SK-N-MC (cell line): ENCODE measurements at regions not wholly inside any gene's neighbourhood (a gene's known extent, or its start where the extent isn't known, plus 50 kb on each side); places are given as distances from the start of the nearest gene placed in this dataset.
"Not testable (repeated sequence)": the region's sequence is repeated elsewhere in the genome, so short reads cannot be mapped to it uniquely, and the experiment has no call there.

Experiments used
- EZH2 ChIP-seq: fragments of 200-600 bp; sonication (generic); IDR thresholded peaks from one replicate; pipeline ENCODE4 v1.6.1; 2017; ENCODE audit warnings: antibody characterized with exemption
- POLR2AphosphoS5 ChIP-seq: IDR thresholded peaks from 2 replicates; pipeline ENCODE4 v1.6.1; 2012; ENCODE audit warnings: mild to moderate bottlenecking, low read depth, low read length, borderline replicate concordance

- TF ChIP-seq POLR2AphosphoS5, EZH2: not testable (repeated sequence)
Observed at GRCh38 chr1:826808-827207, 96.9 kb upstream of the SAMD11 start.
